ENCODE measurements at regions not wholly inside any gene's neighbourhood (a gene's known extent, or its start where the extent isn't known, plus 50 kb on each side); places are given as distances from the start of the nearest gene placed in this dataset.

- Histone ChIP-seq H2BK20ac (ENCODE audit: low read length) (no peak overlapping the region), H2BK5ac (ENCODE audit: low read depth, low read length) (no peak overlapping the region), H3K9ac (replicated peaks in 1 of 4; ENCODE audit: extremely low read depth in 1 of 4, low read depth in 3 of 4, low read length in 3 of 4) (no peak overlapping the region), H3K4me3 (ENCODE audit: extremely low read depth in 1 of 4, insufficient read depth in 2 of 4, low read depth in 3 of 4, low read length in 4 of 4) (no peak overlapping the region), H4K20me1 (replicated peaks in 1 of 2; ENCODE audit: control insufficient read depth in 1 of 2, insufficient read depth in 2 of 2, low read length in 2 of 2) (no peaks in the 10 kb centered on the region), H4K5ac (ENCODE audit: insufficient read length, low read depth, low read length) (no peak overlapping the region), H3K14ac (ENCODE audit: insufficient read length) (no peak overlapping the region), H3K4me1 (replicated peaks in 1 of 4; ENCODE audit: control insufficient read depth in 3 of 4, insufficient read depth in 4 of 4, low read length in 3 of 4) (no peaks in the 10 kb centered on the region), H3K23me2 (ENCODE audit: low read depth, low read length) (no peaks in the 10 kb centered on the region), H3K9me3 (ENCODE audit: insufficient read depth in 2 of 2, low read depth in 1 of 2, low read length in 1 of 2) (no peaks in the 10 kb centered on the region; a peak in 1 of 4 replicates), H4K8ac (ENCODE audit: extremely low read depth, insufficient read depth, low read length) (no peak overlapping the region), H3K56ac (replicated peaks; ENCODE audit: insufficient read length, low read depth, low read length) (no peak overlapping the region), H3K27me3 (replicated peaks in 1 of 4; ENCODE audit: control insufficient read depth in 3 of 4, extremely low read depth in 1 of 4, insufficient read depth in 3 of 4, low read length in 3 of 4) (no peaks in the 10 kb centered on the region), H3K23ac (ENCODE audit: insufficient read length) (no peak overlapping the region), H3K27ac (ENCODE audit: low read depth, low read length) (no peak overlapping the region), H3K79me2 (ENCODE audit: control insufficient read depth in 1 of 2, insufficient read depth in 2 of 2, low read length in 2 of 2) (no peaks in the 10 kb centered on the region), H2BK120ac (replicated peaks; ENCODE audit: low read depth, low read length) (no peak overlapping the region), H3K18ac (ENCODE audit: extremely low read depth, low read length) (no peak overlapping the region), H2BK12ac (ENCODE audit: low read depth, low read length) (no peak overlapping the region), H2BK15ac (ENCODE audit: low read length) (no peak overlapping the region), H2AFZ (ENCODE audit: low read length) (no peak overlapping the region), H3K4me2 (ENCODE audit: insufficient read depth in 1 of 2, low read depth in 2 of 2, low read length in 2 of 2) (no peak overlapping the region), H4K91ac (replicated peaks; ENCODE audit: insufficient read length, low read length) (no peak overlapping the region), H3K4ac (replicated peaks; ENCODE audit: insufficient read length, low read depth, low read length) (no peak overlapping the region), H3K79me1 (ENCODE audit: low read depth, low read length) (no peaks in the 10 kb centered on the region), H3K36me3 (ENCODE audit: control insufficient read depth in 2 of 4, insufficient read depth in 4 of 4, low read length in 3 of 4) (no peaks in the 10 kb centered on the region), H2AK5ac (ENCODE audit: low read depth, low read length) (no peak overlapping the region)
- POLR2A ChIA-PET (ENCODE audit: partially characterized antibody): no interaction called here
- no peak for DNase-seq (ENCODE audit: low read depth in 1 of 2, low spot score in 2 of 2)
- FAIRE-seq: no peak
- WGBS, 2 experiments (ENCODE audit: extremely low coverage in 1 of 2, insufficient coverage in 1 of 2, insufficient read length in 1 of 2, insufficient replicate concordance in 2 of 2, low coverage in 1 of 2, low lambda C conversion rate in 2 of 2, missing lambda C conversion rate in 1 of 2): 89% methylated on average over 3 of the region's 3 CpGs; no CpG with 5 or more reads in 1 of the 2 experiments
- CTCF ChIA-PET (ENCODE audit: partially characterized antibody): interaction anchor here (0.6 to 1.5 kb wide), 3 partner anchors 29 to 185 kb away, joined by 3 to 6 read pairs (median 3); no protein-coding TSS in a partner anchor
- TF ChIP-seq, protein P1, sequence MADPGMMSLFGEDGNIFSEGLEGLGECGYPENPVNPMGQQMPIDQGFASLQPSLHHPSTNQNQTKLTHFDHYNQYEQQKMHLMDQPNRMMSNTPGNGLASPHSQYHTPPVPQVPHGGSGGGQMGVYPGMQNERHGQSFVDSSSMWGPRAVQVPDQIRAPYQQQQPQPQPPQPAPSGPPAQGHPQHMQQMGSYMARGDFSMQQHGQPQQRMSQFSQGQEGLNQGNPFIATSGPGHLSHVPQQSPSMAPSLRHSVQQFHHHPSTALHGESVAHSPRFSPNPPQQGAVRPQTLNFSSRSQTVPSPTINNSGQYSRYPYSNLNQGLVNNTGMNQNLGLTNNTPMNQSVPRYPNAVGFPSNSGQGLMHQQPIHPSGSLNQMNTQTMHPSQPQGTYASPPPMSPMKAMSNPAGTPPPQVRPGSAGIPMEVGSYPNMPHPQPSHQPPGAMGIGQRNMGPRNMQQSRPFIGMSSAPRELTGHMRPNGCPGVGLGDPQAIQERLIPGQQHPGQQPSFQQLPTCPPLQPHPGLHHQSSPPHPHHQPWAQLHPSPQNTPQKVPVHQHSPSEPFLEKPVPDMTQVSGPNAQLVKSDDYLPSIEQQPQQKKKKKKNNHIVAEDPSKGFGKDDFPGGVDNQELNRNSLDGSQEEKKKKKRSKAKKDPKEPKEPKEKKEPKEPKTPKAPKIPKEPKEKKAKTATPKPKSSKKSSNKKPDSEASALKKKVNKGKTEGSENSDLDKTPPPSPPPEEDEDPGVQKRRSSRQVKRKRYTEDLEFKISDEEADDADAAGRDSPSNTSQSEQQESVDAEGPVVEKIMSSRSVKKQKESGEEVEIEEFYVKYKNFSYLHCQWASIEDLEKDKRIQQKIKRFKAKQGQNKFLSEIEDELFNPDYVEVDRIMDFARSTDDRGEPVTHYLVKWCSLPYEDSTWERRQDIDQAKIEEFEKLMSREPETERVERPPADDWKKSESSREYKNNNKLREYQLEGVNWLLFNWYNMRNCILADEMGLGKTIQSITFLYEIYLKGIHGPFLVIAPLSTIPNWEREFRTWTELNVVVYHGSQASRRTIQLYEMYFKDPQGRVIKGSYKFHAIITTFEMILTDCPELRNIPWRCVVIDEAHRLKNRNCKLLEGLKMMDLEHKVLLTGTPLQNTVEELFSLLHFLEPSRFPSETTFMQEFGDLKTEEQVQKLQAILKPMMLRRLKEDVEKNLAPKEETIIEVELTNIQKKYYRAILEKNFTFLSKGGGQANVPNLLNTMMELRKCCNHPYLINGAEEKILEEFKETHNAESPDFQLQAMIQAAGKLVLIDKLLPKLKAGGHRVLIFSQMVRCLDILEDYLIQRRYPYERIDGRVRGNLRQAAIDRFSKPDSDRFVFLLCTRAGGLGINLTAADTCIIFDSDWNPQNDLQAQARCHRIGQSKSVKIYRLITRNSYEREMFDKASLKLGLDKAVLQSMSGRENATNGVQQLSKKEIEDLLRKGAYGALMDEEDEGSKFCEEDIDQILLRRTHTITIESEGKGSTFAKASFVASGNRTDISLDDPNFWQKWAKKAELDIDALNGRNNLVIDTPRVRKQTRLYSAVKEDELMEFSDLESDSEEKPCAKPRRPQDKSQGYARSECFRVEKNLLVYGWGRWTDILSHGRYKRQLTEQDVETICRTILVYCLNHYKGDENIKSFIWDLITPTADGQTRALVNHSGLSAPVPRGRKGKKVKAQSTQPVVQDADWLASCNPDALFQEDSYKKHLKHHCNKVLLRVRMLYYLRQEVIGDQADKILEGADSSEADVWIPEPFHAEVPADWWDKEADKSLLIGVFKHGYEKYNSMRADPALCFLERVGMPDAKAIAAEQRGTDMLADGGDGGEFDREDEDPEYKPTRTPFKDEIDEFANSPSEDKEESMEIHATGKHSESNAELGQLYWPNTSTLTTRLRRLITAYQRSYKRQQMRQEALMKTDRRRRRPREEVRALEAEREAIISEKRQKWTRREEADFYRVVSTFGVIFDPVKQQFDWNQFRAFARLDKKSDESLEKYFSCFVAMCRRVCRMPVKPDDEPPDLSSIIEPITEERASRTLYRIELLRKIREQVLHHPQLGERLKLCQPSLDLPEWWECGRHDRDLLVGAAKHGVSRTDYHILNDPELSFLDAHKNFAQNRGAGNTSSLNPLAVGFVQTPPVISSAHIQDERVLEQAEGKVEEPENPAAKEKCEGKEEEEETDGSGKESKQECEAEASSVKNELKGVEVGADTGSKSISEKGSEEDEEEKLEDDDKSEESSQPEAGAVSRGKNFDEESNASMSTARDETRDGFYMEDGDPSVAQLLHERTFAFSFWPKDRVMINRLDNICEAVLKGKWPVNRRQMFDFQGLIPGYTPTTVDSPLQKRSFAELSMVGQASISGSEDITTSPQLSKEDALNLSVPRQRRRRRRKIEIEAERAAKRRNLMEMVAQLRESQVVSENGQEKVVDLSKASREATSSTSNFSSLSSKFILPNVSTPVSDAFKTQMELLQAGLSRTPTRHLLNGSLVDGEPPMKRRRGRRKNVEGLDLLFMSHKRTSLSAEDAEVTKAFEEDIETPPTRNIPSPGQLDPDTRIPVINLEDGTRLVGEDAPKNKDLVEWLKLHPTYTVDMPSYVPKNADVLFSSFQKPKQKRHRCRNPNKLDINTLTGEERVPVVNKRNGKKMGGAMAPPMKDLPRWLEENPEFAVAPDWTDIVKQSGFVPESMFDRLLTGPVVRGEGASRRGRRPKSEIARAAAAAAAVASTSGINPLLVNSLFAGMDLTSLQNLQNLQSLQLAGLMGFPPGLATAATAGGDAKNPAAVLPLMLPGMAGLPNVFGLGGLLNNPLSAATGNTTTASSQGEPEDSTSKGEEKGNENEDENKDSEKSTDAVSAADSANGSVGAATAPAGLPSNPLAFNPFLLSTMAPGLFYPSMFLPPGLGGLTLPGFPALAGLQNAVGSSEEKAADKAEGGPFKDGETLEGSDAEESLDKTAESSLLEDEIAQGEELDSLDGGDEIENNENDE (IDR thresholded peaks at IDR 0.05; ENCODE audit: insufficient replicate concordance, low read length): no peak
Observed at GRCh38 chr7:115758025-115758424, 272.5 kb downstream of the TFEC start.
